ENCODE measurements at regions not wholly inside any gene's neighbourhood (a gene's known extent, or its start where the extent isn't known, plus 50 kb on each side); places are given as distances from the start of the nearest gene placed in this dataset.

GRCh38 chr20:22524393-22525015 is 59.9 kb downstream of the FOXA2 start:
- Histone ChIP-seq H4K20me1 (replicated peaks; ENCODE audit: control insufficient read depth, insufficient read depth, low read length) (no peaks in the 10 kb centered on the region), H3K9me1 (ENCODE audit: control insufficient read depth, insufficient read depth, low read length) (no peaks in the 10 kb centered on the region), H3K4me2 (ENCODE audit: insufficient read depth, low read length) (no peak overlapping the region), H3K4me1 (replicated peaks in 1 of 2; ENCODE audit: control insufficient read depth in 2 of 2, insufficient read depth in 2 of 2, low read length in 2 of 2) (no peaks in the 10 kb centered on the region; a peak in 2 of 5 replicates), H3K27me3 (ENCODE audit: control insufficient read depth in 2 of 2, insufficient read depth in 2 of 2, low read length in 2 of 2) (peaks cover 0 to 4% of the 10 kb centered on the region in 2 experiments; a peak in 1 of 5 replicates), H3K4me3 (no peak overlapping the region), H2AFZ (ENCODE audit: low read depth, low read length) (no peak overlapping the region), H3K9ac (ENCODE audit: insufficient read depth in 1 of 2, low read depth in 2 of 2, low read length in 2 of 2) (no peak overlapping the region), H3K9me3 (replicated peaks; ENCODE audit: control insufficient read depth, insufficient read depth, low read depth, low read length) (no peaks in the 10 kb centered on the region), H3K36me3 (ENCODE audit: control insufficient read depth, insufficient read depth, low read length) (no peaks in the 10 kb centered on the region), H3K27ac (ENCODE audit: extremely low read depth, low read depth, low read length) (no peak overlapping the region), H3K79me2 (ENCODE audit: control insufficient read depth, insufficient read depth, low read length) (no peaks in the 10 kb centered on the region)
- no peak for DNase-seq (ENCODE audit: extremely low read depth in 1 of 4, low spot score in 3 of 4)
- 16% methylated on average over 5 of the region's 6 CpGs for WGBS (ENCODE audit: insufficient coverage, low coverage, missing lambda C conversion rate)
- no TSS peak for BruUV-seq (replicated peaks)
- no peak for FAIRE-seq
- ChIA-PET POLR2A (no interaction called here), CTCF (ENCODE audit: low intra/inter-chr PET ratio) (no interaction called here)
- TF ChIP-seq MEF2D (tag; conservative IDR thresholded peaks at IDR 0.05; ENCODE audit: low read depth): no peak
- TF ChIP-seq ETV5 (CRISPR knock-in tag; IDR thresholded peaks at IDR 0.05; ENCODE audit: low read depth): no peak
- TF ChIP-seq U2AF2 (optimal IDR thresholded peaks at IDR 0.05; ENCODE audit: low read depth, low read length): no peak
- TF ChIP-seq TCFL5 (CRISPR knock-in tag; conservative IDR thresholded peaks at IDR 0.05): no peak
- no peak for TF ChIP-seq TAF9B (IDR thresholded peaks at IDR 0.05; ENCODE audit: partially characterized antibody)
- TF ChIP-seq PML (IDR thresholded peaks at IDR 0.05; ENCODE audit: low read length): no peak
- TF ChIP-seq, protein P1, sequence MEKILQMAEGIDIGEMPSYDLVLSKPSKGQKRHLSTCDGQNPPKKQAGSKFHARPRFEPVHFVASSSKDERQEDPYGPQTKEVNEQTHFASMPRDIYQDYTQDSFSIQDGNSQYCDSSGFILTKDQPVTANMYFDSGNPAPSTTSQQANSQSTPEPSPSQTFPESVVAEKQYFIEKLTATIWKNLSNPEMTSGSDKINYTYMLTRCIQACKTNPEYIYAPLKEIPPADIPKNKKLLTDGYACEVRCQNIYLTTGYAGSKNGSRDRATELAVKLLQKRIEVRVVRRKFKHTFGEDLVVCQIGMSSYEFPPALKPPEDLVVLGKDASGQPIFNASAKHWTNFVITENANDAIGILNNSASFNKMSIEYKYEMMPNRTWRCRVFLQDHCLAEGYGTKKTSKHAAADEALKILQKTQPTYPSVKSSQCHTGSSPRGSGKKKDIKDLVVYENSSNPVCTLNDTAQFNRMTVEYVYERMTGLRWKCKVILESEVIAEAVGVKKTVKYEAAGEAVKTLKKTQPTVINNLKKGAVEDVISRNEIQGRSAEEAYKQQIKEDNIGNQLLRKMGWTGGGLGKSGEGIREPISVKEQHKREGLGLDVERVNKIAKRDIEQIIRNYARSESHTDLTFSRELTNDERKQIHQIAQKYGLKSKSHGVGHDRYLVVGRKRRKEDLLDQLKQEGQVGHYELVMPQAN (IDR thresholded peaks at IDR 0.05; ENCODE audit: borderline replicate concordance): no peak
- TF ChIP-seq MAFF (IDR thresholded peaks at IDR 0.05; ENCODE audit: low read length): no peak
- TF ChIP-seq, protein P2, sequence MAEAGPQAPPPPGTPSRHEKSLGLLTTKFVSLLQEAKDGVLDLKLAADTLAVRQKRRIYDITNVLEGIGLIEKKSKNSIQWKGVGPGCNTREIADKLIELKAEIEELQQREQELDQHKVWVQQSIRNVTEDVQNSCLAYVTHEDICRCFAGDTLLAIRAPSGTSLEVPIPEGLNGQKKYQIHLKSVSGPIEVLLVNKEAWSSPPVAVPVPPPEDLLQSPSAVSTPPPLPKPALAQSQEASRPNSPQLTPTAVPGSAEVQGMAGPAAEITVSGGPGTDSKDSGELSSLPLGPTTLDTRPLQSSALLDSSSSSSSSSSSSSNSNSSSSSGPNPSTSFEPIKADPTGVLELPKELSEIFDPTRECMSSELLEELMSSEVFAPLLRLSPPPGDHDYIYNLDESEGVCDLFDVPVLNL (CRISPR knock-in tag; IDR thresholded peaks at IDR 0.05; ENCODE audit: low read depth): no peak
- ATAC-seq: no peak
- in situ Hi-C loops (cut with MboI) (no loop called here), intact Hi-C loops (cut with micrococcal nuclease) (loop anchor here (10.0 kb wide), 1 partner anchor 60 kb away; the partner anchor contains the start of gene FOXA2)

Data from K562 (cell line).